ENCODE measurements at regions not wholly inside any gene's neighbourhood (a gene's known extent, or its start where the extent isn't known, plus 50 kb on each side); places are given as distances from the start of the nearest gene placed in this dataset.

DNA sequence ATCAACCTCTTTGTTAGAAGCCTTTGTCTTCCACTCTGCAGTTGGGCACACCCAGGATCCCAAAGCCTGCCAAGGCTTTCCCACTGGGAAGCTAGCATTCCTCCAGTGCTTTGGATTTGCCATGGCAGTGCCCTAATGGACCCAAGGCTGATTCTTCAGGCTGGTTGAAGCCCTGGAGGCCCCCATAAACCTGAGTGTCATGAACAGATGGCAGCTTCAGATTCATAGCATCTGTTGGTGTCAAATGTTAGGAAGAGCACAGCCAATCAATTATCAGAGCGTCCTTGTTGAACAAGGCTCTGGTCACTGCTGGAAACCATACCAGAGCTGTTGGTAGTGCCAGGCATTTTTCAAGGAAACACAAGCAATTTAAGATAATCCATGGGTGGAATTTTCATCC is 241.1 kb upstream of the KLF4 start:
- TF ChIP-seq, protein P1, sequence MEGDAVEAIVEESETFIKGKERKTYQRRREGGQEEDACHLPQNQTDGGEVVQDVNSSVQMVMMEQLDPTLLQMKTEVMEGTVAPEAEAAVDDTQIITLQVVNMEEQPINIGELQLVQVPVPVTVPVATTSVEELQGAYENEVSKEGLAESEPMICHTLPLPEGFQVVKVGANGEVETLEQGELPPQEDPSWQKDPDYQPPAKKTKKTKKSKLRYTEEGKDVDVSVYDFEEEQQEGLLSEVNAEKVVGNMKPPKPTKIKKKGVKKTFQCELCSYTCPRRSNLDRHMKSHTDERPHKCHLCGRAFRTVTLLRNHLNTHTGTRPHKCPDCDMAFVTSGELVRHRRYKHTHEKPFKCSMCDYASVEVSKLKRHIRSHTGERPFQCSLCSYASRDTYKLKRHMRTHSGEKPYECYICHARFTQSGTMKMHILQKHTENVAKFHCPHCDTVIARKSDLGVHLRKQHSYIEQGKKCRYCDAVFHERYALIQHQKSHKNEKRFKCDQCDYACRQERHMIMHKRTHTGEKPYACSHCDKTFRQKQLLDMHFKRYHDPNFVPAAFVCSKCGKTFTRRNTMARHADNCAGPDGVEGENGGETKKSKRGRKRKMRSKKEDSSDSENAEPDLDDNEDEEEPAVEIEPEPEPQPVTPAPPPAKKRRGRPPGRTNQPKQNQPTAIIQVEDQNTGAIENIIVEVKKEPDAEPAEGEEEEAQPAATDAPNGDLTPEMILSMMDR (IDR thresholded peaks at IDR 0.05), result no peak
- TF ChIP-seq POLR2A (IDR thresholded peaks at IDR 0.05), result no peak

All from adrenal gland (tissue), 5 donors.